Prostate gland (tissue), 2 donors: ENCODE measurements at regions not wholly inside any gene's neighbourhood (a gene's known extent, or its start where the extent isn't known, plus 50 kb on each side); places are given as distances from the start of the nearest gene placed in this dataset.

Experiments
- DNase-seq: peaks from one replicate; pipeline ENCODE4 v3.0.0-alpha.2; 2019; ENCODE audit warnings: low spot score
- H3K27ac ChIP-seq, 2 donors: fragments of 200-600 bp; sonication (generic); 2 replicates each; pipeline ENCODE4 v1.5.1; 2017 to 2019
- H3K27me3 ChIP-seq: fragments of 200-600 bp; sonication (generic); replicated peaks from 2 replicates; pipeline ENCODE4 v1.5.1; 2019; ENCODE audit not compliant: insufficient read depth
- H3K36me3 ChIP-seq, 2 donors: fragments of 200-600 bp; sonication (generic); 1 replicate in 1 of 2; 2 replicates in 1 of 2; pipeline versions ENCODE4 v1.5.1 to v1.8.1; 2017 to 2019
- H3K4me1 ChIP-seq: fragments of 200-600 bp; sonication (generic); replicated peaks from 2 replicates; pipeline ENCODE4 v1.5.1; 2019
- H3K4me3 ChIP-seq, 2 donors: fragments of 200-600 bp; sonication (generic); 2 replicates each; pipeline ENCODE4 v1.5.1; 2017 to 2019
- H3K9me3 ChIP-seq: fragments of 200-600 bp; sonication (generic); 2 replicates; pipeline ENCODE4 v1.5.1; 2017
- CTCF ChIP-seq, 4 experiments: fragments of 200-600 bp in 2 of 4; fragments of 450-650 bp in 2 of 4; sonication (generic) in 2 of 4; IDR thresholded peaks; 1 replicate in 3 of 4; 2 replicates in 1 of 4; pipeline ENCODE4 v1.5.1; 2016 to 2019; ENCODE audit warnings: antibody characterized with exemption in 4 of 4, mild to moderate bottlenecking in 2 of 4, moderate library complexity in 2 of 4
- POLR2A ChIP-seq: fragments of 450-650 bp; IDR thresholded peaks from one replicate; pipeline ENCODE4 v1.6.1; 2016; ENCODE audit warnings: antibody characterized with exemption, mild to moderate bottlenecking
- POLR2AphosphoS5 ChIP-seq: sonication (generic); formaldehyde crosslinking; IDR thresholded peaks from one replicate; pipeline ENCODE4 v1.6.1; 2017; ENCODE audit warnings: antibody characterized with exemption
- WGBS: methylation state at CpG from one replicate; pipeline ENCODE4 v1.1.5; 2018; 5-methylcytosine and 5-hydroxymethylcytosine counted together
- intact Hi-C: fragments of 100-400 bp; cut with DNase I; formaldehyde crosslinking; loops from one replicate; pipeline ENCODE4 v1.14.2; 2022

DNA sequence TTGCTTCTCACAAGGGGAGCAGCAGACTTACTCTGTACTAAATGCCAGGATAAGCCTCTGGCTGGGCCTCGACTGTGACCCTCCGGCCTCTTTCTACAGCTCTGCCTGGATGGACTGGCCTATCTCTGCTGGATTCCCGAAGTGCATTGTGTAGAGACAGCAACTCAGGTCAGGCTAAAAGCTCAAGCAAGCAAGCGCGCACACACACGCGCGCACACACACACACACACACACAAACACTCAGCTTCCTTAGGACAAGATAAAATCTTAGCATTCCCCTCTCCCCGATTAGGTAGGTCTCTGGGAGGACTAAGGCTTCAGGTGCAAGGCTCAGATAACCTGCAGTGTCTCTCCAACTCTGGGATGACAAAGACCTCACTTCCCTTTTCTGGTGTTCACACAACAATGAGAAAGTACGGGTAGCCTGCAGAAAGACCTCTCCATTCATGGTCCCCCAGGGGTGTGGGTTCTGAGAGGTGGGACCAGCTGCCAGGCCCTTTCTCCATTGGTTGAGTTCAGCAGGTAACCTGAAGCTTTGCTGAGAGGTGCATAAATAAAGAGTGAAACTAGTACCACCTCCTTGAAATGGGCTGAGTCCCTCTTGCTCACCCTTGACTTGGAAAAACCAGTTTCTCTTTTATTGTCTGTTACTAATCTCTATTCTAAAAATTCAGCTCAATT lies 155.1 kb upstream of the CAMK1G start:
- H3K36me3 ChIP-seq, result no peaks in the 10 kb centered on the region
- DNase-seq, result peak; percentile 86
- no peak for TF ChIP-seq CTCF (IDR thresholded peaks at IDR 0.05)
- TF ChIP-seq POLR2A, result peak; percentile 91
- TF ChIP-seq POLR2AphosphoS5, result peak; percentile 91
- H3K27ac ChIP-seq, result peak overlapping the region; percentile 62 to 70
- no peaks in the 10 kb centered on the region for H3K27me3 ChIP-seq
- 53% methylated on average over 10 of the region's 10 CpGs for WGBS
- intact Hi-C loops, result no loop called here
- peak overlapping the region; percentile 28 to 37 for H3K4me3 ChIP-seq
- no peaks in the 10 kb centered on the region for H3K4me1 ChIP-seq
- H3K9me3 ChIP-seq, result no peaks in the 10 kb centered on the region

- intact Hi-C loops, result loop anchor here (10.0 kb wide), 1 partner anchor 85 kb away; no protein-coding TSS in a partner anchor
- H3K27ac ChIP-seq, result peak overlapping the region; percentile 62 to 68
- H3K4me3 ChIP-seq, result peak overlapping the region; percentile 28 to 37
Measured at GRCh38 chr1:209429611-209430010, 153.9 kb upstream of the CAMK1G start.

DNA sequence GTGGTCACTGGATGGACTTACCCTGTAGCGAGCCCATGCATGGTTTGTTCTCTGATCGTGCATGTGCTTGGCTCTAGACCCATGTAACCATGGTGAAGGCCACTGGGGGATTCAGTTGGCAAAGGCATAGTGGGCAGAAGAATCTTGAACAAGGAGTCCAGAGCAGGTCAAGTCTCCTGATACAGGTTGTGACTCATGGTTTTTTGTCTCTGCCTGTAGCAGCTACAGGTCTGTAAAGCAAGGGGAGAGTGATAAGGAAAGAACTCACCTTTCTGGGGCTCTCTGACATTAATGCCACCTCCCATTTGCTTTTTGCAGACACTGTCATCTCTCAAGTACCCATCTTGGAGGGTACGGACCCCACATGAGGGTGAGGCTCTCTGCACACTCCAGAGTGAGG lies 153.4 kb upstream of the CAMK1G start:
- Histone ChIP-seq H3K4me3 (peak overlapping the region; percentile 28 to 37), H3K4me1 (no peaks in the 10 kb centered on the region), H3K27ac (peak overlapping the region; percentile 62 to 68), H3K9me3 (no peaks in the 10 kb centered on the region), H3K36me3 (no peaks in the 10 kb centered on the region), H3K27me3 (no peaks in the 10 kb centered on the region)
- TF ChIP-seq POLR2A (no peak), POLR2AphosphoS5 (no peak), CTCF (IDR thresholded peaks at IDR 0.05) (no peak)
- intact Hi-C loops, result loop anchor here (10.0 kb wide), 1 partner anchor 85 kb away; no protein-coding TSS in a partner anchor
- DNase-seq, result no peak
- WGBS, result 30% methylated on average over 3 of the region's 3 CpGs

More at GRCh38 chr1:209429611-209430010, 153.9 kb upstream of the CAMK1G start:
- Histone ChIP-seq H3K27me3 (no peaks in the 10 kb centered on the region), H3K9me3 (no peaks in the 10 kb centered on the region), H3K4me1 (no peaks in the 10 kb centered on the region), H3K36me3 (no peaks in the 10 kb centered on the region)
- TF ChIP-seq POLR2AphosphoS5 (no peak), CTCF (IDR thresholded peaks at IDR 0.05) (no peak), POLR2A (no peak)
- DNase-seq, result no peak

DNA sequence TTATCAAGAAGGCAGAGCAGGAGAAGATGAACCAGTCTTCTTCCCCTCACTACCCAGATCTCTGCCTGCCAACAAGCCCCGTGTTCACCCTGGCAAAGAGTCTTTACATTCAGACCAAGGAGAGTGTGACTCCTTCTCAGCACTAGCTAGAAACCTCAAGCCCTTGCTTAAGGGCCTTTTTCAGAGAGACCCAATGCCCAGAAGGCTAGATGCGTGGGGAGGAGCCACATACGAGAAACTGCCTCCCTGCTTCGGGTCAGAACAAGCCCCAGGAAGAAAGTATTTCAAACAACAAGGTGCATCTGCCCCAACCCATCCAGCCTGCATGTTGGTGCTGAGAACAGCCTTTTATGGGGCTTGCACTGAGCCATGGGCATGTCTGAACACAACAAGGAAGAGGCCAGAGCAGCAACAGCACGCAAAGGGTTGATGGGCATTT lies 152.7 kb upstream of the CAMK1G start:
- Histone ChIP-seq H3K9me3 (no peaks in the 10 kb centered on the region), H3K4me3 (peak overlapping the region; percentile 28 to 37), H3K27me3 (no peaks in the 10 kb centered on the region), H3K36me3 (no peaks in the 10 kb centered on the region), H3K4me1 (no peaks in the 10 kb centered on the region), H3K27ac (peak overlapping the region; percentile 62 to 68)
- 63% methylated on average over 5 of the region's 5 CpGs for WGBS
- intact Hi-C loops, result loop anchor here (10.0 kb wide), 1 partner anchor 86 kb away; no protein-coding TSS in a partner anchor
- peak; percentile 86 for DNase-seq
- TF ChIP-seq POLR2AphosphoS5, result peak; percentile 86
- peak; percentile 79 for TF ChIP-seq POLR2A
- no peak for TF ChIP-seq CTCF (IDR thresholded peaks at IDR 0.05)

GRCh38 chr1:209431402-209431801 lies 152.1 kb upstream of the CAMK1G start:
- DNase-seq, result no peak
- H3K27ac ChIP-seq, result peak overlapping the region; percentile 62 to 68
- H3K4me3 ChIP-seq, result peak overlapping the region; percentile 15
- H3K36me3 ChIP-seq, result no peaks in the 10 kb centered on the region
- no peaks in the 10 kb centered on the region for H3K4me1 ChIP-seq
- no peaks in the 10 kb centered on the region for H3K9me3 ChIP-seq
- intact Hi-C loops, result loop anchor here (10.0 kb wide), 1 partner anchor 87 kb away; no protein-coding TSS in a partner anchor
- TF ChIP-seq CTCF (IDR thresholded peaks at IDR 0.05), result no peak
- TF ChIP-seq POLR2A, result no peak
- no peak for TF ChIP-seq POLR2AphosphoS5
- WGBS, result 38% methylated on average over 3 of the region's 3 CpGs
- H3K27me3 ChIP-seq, result no peaks in the 10 kb centered on the region
